Esophagus squamous epithelium (tissue), 5 donors: ENCODE measurements at regions not wholly inside any gene's neighbourhood (a gene's known extent, or its start where the extent isn't known, plus 50 kb on each side); places are given as distances from the start of the nearest gene placed in this dataset.

Experiments used
- DNase-seq: peaks from one replicate; lab custom pipeline; 2025; lab: John Stamatoyannopoulos, UW
- H3K27ac ChIP-seq, 4 donors: fragments of 200-600 bp; sonication (generic); one replicate each; pipeline ENCODE4 v1.5.1; 2016 to 2019; ENCODE audit warnings: mild to moderate bottlenecking in 1 of 4
- H3K27me3 ChIP-seq, 4 donors: fragments of 200-600 bp; sonication (generic); 1 replicate in 3 of 4; 2 replicates in 1 of 4; pipeline versions ENCODE4 v1.5.1 to v1.6.0; 2017 to 2021; ENCODE audit warnings: antibody characterized with exemption in 1 of 4
- H3K36me3 ChIP-seq, 3 donors: fragments of 200-600 bp; sonication (generic); one replicate each; pipeline ENCODE4 v1.5.1; 2016 to 2019
- H3K4me1 ChIP-seq, 3 donors: fragments of 200-600 bp; sonication (generic); one replicate each; pipeline ENCODE4 v1.5.1; 2017 to 2019
- H3K4me3 ChIP-seq, 4 donors: fragments of 200-600 bp; sonication (generic); 1 replicate in 3 of 4; 2 replicates in 1 of 4; pipeline ENCODE4 v1.5.1; 2016 to 2019; ENCODE audit warnings: mild to moderate bottlenecking in 2 of 4, moderate library complexity in 1 of 4
- H3K9me3 ChIP-seq, 3 donors: fragments of 200-600 bp; sonication (generic); one replicate each; pipeline ENCODE4 v1.5.1; 2016 to 2019
- POLR2A ChIP-seq, 4 donors: fragments of 450-650 bp; IDR thresholded peaks; one replicate each; pipeline ENCODE4 v1.6.1; 2017; ENCODE audit warnings: antibody characterized with exemption in 4 of 4, mild to moderate bottlenecking in 4 of 4, moderate library complexity in 3 of 4
- WGBS, 2 donors: methylation state at CpG; one replicate each; pipeline ENCODE4 v1.1.5; 2018; 5-methylcytosine and 5-hydroxymethylcytosine counted together
- intact Hi-C: fragments of 100-400 bp; cut with DNase I; formaldehyde crosslinking; loops from one replicate; pipeline ENCODE4 v1.15.0; 2022
- TF ChIP-seq, protein P1 (sequence below), 6 experiments: fragments of 450-650 bp in 4 of 6; fragments of 200-600 bp in 2 of 6; sonication (generic) in 2 of 6; IDR thresholded peaks; one replicate each; pipeline ENCODE4 v1.5.1; 2016 to 2019; ENCODE audit warnings: antibody characterized with exemption in 6 of 6, mild to moderate bottlenecking in 4 of 6, moderate library complexity in 4 of 6
- donor health status: DM: yes; HTN: yes; CAD: no.

DNA sequence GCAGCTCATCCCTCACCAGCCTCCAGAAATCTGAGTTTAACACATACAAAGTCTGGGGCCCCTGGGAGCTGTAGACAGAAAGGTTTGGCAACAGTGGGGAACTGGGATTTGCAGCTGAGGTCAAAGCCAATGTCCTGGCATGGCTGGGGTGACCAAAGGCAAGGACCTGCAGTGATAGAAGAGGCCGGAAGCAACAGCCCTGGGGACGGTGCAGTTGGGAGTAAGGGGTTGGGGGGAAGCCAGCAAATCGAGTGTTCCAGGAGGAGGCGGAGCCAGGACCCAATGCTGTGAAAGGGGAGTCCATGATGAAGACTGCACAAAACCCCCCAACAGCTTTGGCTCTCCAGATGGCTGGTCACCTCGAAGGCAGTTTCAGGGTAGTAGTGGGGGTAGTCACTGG, 74.1 kb upstream of the SPATA12 start:
- TF ChIP-seq, protein P1, sequence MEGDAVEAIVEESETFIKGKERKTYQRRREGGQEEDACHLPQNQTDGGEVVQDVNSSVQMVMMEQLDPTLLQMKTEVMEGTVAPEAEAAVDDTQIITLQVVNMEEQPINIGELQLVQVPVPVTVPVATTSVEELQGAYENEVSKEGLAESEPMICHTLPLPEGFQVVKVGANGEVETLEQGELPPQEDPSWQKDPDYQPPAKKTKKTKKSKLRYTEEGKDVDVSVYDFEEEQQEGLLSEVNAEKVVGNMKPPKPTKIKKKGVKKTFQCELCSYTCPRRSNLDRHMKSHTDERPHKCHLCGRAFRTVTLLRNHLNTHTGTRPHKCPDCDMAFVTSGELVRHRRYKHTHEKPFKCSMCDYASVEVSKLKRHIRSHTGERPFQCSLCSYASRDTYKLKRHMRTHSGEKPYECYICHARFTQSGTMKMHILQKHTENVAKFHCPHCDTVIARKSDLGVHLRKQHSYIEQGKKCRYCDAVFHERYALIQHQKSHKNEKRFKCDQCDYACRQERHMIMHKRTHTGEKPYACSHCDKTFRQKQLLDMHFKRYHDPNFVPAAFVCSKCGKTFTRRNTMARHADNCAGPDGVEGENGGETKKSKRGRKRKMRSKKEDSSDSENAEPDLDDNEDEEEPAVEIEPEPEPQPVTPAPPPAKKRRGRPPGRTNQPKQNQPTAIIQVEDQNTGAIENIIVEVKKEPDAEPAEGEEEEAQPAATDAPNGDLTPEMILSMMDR (IDR thresholded peaks at IDR 0.05) = no peak
- no peak for TF ChIP-seq POLR2A (IDR thresholded peaks at IDR 0.05)
- intact Hi-C loops = loop anchor here (5.0 kb wide), 1 partner anchor 284 kb away; no protein-coding TSS in a partner anchor
- H3K4me3 ChIP-seq = no peak overlapping the region
- no peaks in the 10 kb centered on the region for H3K27me3 ChIP-seq
- H3K9me3 ChIP-seq = no peaks in the 10 kb centered on the region
- no peak overlapping the region for H3K27ac ChIP-seq
- peaks cover 0 to 58% (median 23%) of the 10 kb centered on the region in 3 donors for H3K4me1 ChIP-seq
- WGBS, 2 donors = 66 to 68% methylated on average over 5 of the region's 5 CpGs
- peaks cover 0 to 7% (median 0%) of the 10 kb centered on the region in 3 donors for H3K36me3 ChIP-seq
- DNase-seq = no peak

DNA sequence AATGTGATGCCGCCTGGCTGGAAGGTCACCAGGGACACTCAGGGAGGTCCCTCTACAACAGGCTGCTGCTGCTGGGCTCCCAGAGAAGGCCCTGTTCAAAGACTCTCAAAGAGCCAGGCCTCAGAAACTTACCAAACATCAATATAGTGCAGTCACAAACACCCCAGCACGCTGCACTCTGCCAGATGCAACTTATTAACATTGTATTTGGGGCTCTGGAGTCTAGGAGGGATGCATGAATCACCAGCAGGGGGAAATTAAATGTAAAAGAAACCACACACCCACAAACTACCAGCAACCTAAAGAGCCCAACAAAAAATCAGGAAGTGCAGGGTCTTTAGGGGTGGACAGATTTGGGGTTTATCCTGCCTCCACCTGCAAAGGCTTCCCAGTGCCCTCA, 74.6 kb upstream of the SPATA12 start:
- intact Hi-C loops = loop anchor here (5.0 kb wide), 1 partner anchor 284 kb away; no protein-coding TSS in a partner anchor
- Histone ChIP-seq H3K36me3 (peaks cover 0 to 7% (median 0%) of the 10 kb centered on the region in 3 donors), H3K9me3 (no peaks in the 10 kb centered on the region), H3K27me3 (no peaks in the 10 kb centered on the region), H3K4me1 (peaks cover 0 to 62% (median 28%) of the 10 kb centered on the region in 3 donors), H3K27ac (no peak overlapping the region), H3K4me3 (no peak overlapping the region)
- TF ChIP-seq, protein P1 (IDR thresholded peaks at IDR 0.05) = no peak
- TF ChIP-seq POLR2A (IDR thresholded peaks at IDR 0.05) = no peak
- DNase-seq = no peak
- 40 to 67% methylated on average over 1 to 2 of the region's 2 CpGs for WGBS, 2 donors

DNA sequence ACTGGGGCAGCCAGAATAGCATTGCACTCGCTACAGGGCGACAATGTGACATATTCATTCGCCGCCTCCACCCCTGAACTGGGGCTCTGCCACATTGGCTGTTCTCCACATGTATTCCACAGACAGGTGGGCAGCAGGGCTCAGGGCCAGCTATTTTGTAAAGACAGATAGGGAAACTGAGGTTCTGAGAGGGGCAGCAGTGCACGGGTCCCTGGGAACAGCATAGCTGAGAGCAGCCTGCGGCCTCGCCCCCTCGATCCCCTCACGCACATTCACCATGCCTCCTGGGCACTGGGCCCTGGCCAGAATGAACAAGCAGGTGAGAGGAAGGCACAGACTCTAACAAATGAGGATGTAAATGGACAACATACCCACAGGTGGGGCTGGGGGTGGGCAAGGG, 75.0 kb upstream of the SPATA12 start:
- no peak for TF ChIP-seq POLR2A (IDR thresholded peaks at IDR 0.05)
- TF ChIP-seq, protein P1 (IDR thresholded peaks at IDR 0.05) = no peak
- Histone ChIP-seq H3K4me1 (peaks cover 0 to 63% (median 32%) of the 10 kb centered on the region in 3 donors), H3K27me3 (no peaks in the 10 kb centered on the region), H3K36me3 (peaks cover 0 to 7% (median 0%) of the 10 kb centered on the region in 3 donors), H3K4me3 (no peak overlapping the region), H3K9me3 (no peaks in the 10 kb centered on the region), H3K27ac (peak overlapping the region in 2 of 4 donors; percentile 35 to 60)
- 93 to 94% methylated on average over 3 to 7 of the region's 9 CpGs for WGBS, 2 donors
- intact Hi-C loops = loop anchor here (5.0 kb wide), 1 partner anchor 283 kb away; no protein-coding TSS in a partner anchor
- no peak for DNase-seq

DNA sequence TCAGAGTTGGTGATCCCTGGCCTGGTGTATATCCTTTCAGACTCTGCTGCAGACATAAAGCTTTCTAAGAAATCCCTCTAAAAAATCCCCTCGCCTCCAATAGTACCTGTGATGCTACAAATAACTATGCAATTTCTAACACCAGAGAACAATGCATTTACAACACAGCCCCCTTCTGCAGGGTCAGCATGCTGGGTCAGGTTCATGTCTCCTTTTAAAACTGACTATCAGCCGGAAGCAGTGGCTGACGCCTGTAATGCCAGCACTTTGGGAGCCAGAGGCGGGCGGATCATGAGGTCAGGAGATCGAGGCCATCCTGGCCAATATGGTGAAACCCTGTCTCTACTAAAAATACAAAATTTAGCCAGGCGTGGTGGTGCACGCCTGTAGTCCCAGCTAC, 77.0 kb upstream of the SPATA12 start:
- Histone ChIP-seq H3K4me1 (peaks cover 0 to 45% (median 27%) of the 10 kb centered on the region in 3 donors), H3K4me3 (no peak overlapping the region), H3K27ac (no peak overlapping the region), H3K27me3 (no peaks in the 10 kb centered on the region), H3K9me3 (no peaks in the 10 kb centered on the region), H3K36me3 (peaks cover 0 to 19% (median 0%) of the 10 kb centered on the region in 3 donors)
- TF ChIP-seq, protein P1 (IDR thresholded peaks at IDR 0.05) = no peak
- TF ChIP-seq POLR2A (IDR thresholded peaks at IDR 0.05) = no peak
- WGBS, 2 donors = 91 to 100% methylated on average over 1 to 8 of the region's 8 CpGs
- no peak for DNase-seq
- intact Hi-C loops = no loop called here

GRCh38 chr3:56981445-56982230, 78.8 kb upstream of the SPATA12 start:
- Histone ChIP-seq H3K36me3 (peaks cover 0 to 19% (median 0%) of the 10 kb centered on the region in 3 donors), H3K4me3 (no peak overlapping the region), H3K27me3 (no peaks in the 10 kb centered on the region), H3K9me3 (no peaks in the 10 kb centered on the region), H3K27ac (peak overlapping the region in 2 of 4 donors; percentile 51 to 67), H3K4me1 (peaks cover 0 to 50% (median 26%) of the 10 kb centered on the region in 3 donors)
- DNase-seq = no peak
- no peak for TF ChIP-seq POLR2A (IDR thresholded peaks at IDR 0.05)
- TF ChIP-seq, protein P1 (IDR thresholded peaks at IDR 0.05) = no peak
- WGBS, 2 donors = 40 to 93% methylated on average over 2 of the region's 2 CpGs
- intact Hi-C loops = no loop called here
